ENCODE measurements at regions not wholly inside any gene's neighbourhood (a gene's known extent, or its start where the extent isn't known, plus 50 kb on each side); places are given as distances from the start of the nearest gene placed in this dataset.

GRCh38 chr18:57961411-57961810, 82.6 kb upstream of the NEDD4L start:
- TF ChIP-seq POLR2A (IDR thresholded peaks at IDR 0.05) (no peak), CTCF (IDR thresholded peaks at IDR 0.05) (no peak)
